Activated CD8-positive, alpha-beta memory T cell treated with anti-CD3 and anti-CD28 coated beads for 1 hour (primary cell): ENCODE measurements at regions not wholly inside any gene's neighbourhood (a gene's known extent, or its start where the extent isn't known, plus 50 kb on each side); places are given as distances from the start of the nearest gene placed in this dataset.

Source experiments
- DNase-seq, 2 donors: peaks; one replicate each; pipeline ENCODE4 v3.0.0-alpha.2; 2020; ENCODE audit warnings: low read depth in 1 of 2; ENCODE audit errors: extremely low read depth in 1 of 2

- no peak for DNase-seq
Observed at GRCh38 chr1:8093221-8093980, 67.3 kb upstream of the ERRFI1 start.

- no peak for DNase-seq
Observed at GRCh38 chr1:8092657-8093056, 66.5 kb upstream of the ERRFI1 start.

GRCh38 chr1:8091691-8092090, 65.6 kb upstream of the ERRFI1 start:
- no peak for DNase-seq

- no peak for DNase-seq
Observed at GRCh38 chr1:8090241-8090702, 64.2 kb upstream of the ERRFI1 start.

GRCh38 chr1:8089535-8090228, 63.6 kb upstream of the ERRFI1 start:
- no peak for DNase-seq

- no peak for DNase-seq
Observed at GRCh38 chr1:8086055-8086454, 59.9 kb upstream of the ERRFI1 start.

GRCh38 chr1:8084913-8085312, 58.8 kb upstream of the ERRFI1 start:
- no peak for DNase-seq

- DNase-seq: no peak
Observed at GRCh38 chr1:8083739-8084484, 57.8 kb upstream of the ERRFI1 start.

GRCh38 chr1:8082945-8083344, 56.8 kb upstream of the ERRFI1 start:
- DNase-seq: no peak

- DNase-seq: no peak
Observed at GRCh38 chr1:8078176-8078671, 52.1 kb upstream of the ERRFI1 start.

- no peak for DNase-seq
Observed at GRCh38 chr1:8077602-8078001, 51.5 kb upstream of the ERRFI1 start.

GRCh38 chr1:8077120-8077573, 51.0 kb upstream of the ERRFI1 start:
- no peak for DNase-seq

GRCh38 chr1:8076176-8076575, 50.1 kb upstream of the ERRFI1 start:
- no peak for DNase-seq
